ENCODE measurements at regions not wholly inside any gene's neighbourhood (a gene's known extent, or its start where the extent isn't known, plus 50 kb on each side); places are given as distances from the start of the nearest gene placed in this dataset.

DNA sequence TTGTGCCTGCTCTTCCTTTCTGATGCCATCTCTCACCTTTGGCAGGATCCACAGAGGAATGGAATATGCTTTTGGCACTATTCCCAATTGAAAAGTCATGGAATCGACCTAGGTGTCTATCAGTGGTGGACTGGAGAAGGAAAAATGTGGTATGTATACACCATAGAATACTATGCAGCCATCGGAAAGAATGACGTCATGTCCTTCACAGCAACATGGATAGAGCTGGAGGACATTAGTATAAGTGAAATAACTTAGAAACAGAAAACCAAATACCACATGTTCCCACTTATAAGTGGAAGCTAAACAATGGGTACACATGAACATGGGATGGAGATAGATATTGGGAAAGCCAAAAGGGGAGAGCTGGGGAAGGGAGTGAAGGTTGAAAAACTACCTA, 58.3 kb upstream of the SMIM31 start:
- no peak overlapping the region for H3K4me3 ChIP-seq (replicated peaks; ENCODE audit: low read depth, low read length)
- TF ChIP-seq, protein P1, sequence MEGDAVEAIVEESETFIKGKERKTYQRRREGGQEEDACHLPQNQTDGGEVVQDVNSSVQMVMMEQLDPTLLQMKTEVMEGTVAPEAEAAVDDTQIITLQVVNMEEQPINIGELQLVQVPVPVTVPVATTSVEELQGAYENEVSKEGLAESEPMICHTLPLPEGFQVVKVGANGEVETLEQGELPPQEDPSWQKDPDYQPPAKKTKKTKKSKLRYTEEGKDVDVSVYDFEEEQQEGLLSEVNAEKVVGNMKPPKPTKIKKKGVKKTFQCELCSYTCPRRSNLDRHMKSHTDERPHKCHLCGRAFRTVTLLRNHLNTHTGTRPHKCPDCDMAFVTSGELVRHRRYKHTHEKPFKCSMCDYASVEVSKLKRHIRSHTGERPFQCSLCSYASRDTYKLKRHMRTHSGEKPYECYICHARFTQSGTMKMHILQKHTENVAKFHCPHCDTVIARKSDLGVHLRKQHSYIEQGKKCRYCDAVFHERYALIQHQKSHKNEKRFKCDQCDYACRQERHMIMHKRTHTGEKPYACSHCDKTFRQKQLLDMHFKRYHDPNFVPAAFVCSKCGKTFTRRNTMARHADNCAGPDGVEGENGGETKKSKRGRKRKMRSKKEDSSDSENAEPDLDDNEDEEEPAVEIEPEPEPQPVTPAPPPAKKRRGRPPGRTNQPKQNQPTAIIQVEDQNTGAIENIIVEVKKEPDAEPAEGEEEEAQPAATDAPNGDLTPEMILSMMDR (IDR thresholded peaks at IDR 0.05; ENCODE audit: low read depth, low read length, missing control alignments), result no peak
- no peak for DNase-seq (ENCODE audit: extremely low read depth, low read depth)

DNA sequence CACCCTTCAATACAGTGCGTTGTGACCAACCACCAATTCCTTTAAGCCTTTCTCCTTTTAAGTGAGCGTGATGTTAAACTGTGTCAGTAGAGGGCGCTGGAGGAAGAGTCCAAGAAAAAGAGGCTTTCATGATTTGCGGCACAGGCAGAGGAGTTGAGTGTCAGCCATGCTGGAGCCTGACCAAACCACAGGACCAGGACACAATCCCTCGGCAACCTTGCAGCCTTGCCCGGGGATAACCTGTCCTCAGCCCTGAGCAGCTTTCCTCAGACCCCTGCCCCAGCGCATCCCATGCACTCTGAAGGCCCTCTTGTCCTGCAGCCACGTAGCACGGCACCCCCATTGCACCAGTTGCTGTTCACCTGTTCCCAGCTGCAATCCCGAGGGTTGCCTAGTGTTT, 53.5 kb upstream of the SMIM31 start:
- no peak for DNase-seq (ENCODE audit: extremely low read depth, low read depth)
- TF ChIP-seq, protein P1 (IDR thresholded peaks at IDR 0.05; ENCODE audit: low read depth, low read length, missing control alignments), result peak; percentile 8
- no peak overlapping the region for H3K4me3 ChIP-seq (replicated peaks; ENCODE audit: low read depth, low read length)

DNA sequence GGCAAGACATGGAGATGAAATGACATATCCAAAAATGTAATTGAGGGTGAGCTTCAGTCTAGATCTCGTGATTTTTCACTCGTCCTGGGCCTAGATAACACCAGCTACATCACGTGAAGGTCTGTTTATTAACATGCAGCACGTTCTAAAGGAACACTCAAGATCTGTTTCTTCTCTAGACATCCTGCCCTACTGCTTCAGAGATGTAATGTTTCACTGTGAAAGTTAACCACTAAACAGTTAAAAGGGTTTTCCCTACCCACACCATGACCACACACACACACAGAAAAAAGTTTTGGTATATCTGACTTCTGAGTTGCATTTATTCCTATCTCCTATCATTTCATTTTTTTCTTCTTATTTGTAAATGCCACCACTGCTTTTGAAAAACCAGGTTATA, 52.3 kb upstream of the SMIM31 start:
- no peak overlapping the region for H3K4me3 ChIP-seq (replicated peaks; ENCODE audit: low read depth, low read length)
- TF ChIP-seq, protein P1 (IDR thresholded peaks at IDR 0.05; ENCODE audit: low read depth, low read length, missing control alignments), result no peak
- DNase-seq (ENCODE audit: extremely low read depth, low read depth), result no peak
